SK-N-SH (cell line): ENCODE measurements at regions not wholly inside any gene's neighbourhood (a gene's known extent, or its start where the extent isn't known, plus 50 kb on each side); places are given as distances from the start of the nearest gene placed in this dataset.

Source experiments
- CTCF ChIA-PET: fragments of 300-600, 350-600 bp; formaldehyde crosslinking; extraction: SDS; loops from one replicate; lab custom pipeline; 2021; lab: Yijun Ruan, JAX
- POLR2A ChIA-PET: fragments of 350-600 bp; sonication (Branson Sonifier 250); formaldehyde crosslinking; extraction: SDS; loops from one replicate; lab custom pipeline; 2020; ENCODE audit warnings: antibody characterized with exemption, inconsistent platforms; lab: Yijun Ruan, JAX
- DNase-seq: peaks from one replicate; pipeline ENCODE4 v3.0.0; 2012
- H2AFZ ChIP-seq: fragments of 200-600 bp; sonication (generic); 2 replicates; pipeline ENCODE4 v1.8.1; 2016; ENCODE audit warnings: antibody characterized with exemption, mild to moderate bottlenecking, low read depth
- H3F3A ChIP-seq: fragments of 200-600 bp; sonication (generic); replicated peaks from 2 replicates; pipeline ENCODE3; 2016; ENCODE audit warnings: antibody characterized with exemption, mild to moderate bottlenecking; ENCODE audit not compliant: insufficient read depth
- H3K27ac ChIP-seq, 2 experiments: fragments of 200-500 bp in 1 of 2; fragments of 200-600 bp in 1 of 2; sonication (Bioruptor generic) in 1 of 2; sonication (generic), shearing (Covaris generic) in 1 of 2; 2 replicates each; pipeline versions ENCODE4 v1.5.1 to v1.6.1; 2014 to 2016; ENCODE audit warnings: low read depth in 2 of 2, inconsistent platforms in 1 of 2, low read length in 1 of 2, mild to moderate bottlenecking in 1 of 2, mixed read lengths in 1 of 2
- H3K27me3 ChIP-seq: fragments of 200-600 bp; sonication (generic), shearing (Covaris generic); 2 replicates; pipeline ENCODE4 v1.6.1; 2016; ENCODE audit warnings: mixed run types; ENCODE audit not compliant: insufficient read depth
- H3K36me3 ChIP-seq, 2 experiments: fragments of 200-500 bp in 1 of 2; fragments of 200-600 bp in 1 of 2; sonication (Bioruptor generic) in 1 of 2; sonication (generic) in 1 of 2; replicated peaks in 1 of 2; 2 replicates each; pipeline versions ENCODE3 to v1.5.1; 2014 to 2016; ENCODE audit warnings: low read length in 1 of 2, mild to moderate bottlenecking in 1 of 2; ENCODE audit not compliant: insufficient read depth in 2 of 2, control insufficient read depth in 1 of 2
- H3K4me1 ChIP-seq, 2 experiments: fragments of 200-500 bp in 1 of 2; fragments of 200-600 bp in 1 of 2; sonication (Bioruptor generic) in 1 of 2; sonication (generic), shearing (Covaris generic) in 1 of 2; 2 replicates each; pipeline versions ENCODE4 v1.5.1 to v1.6.1; 2014 to 2016; ENCODE audit warnings: low read depth in 1 of 2, low read length in 1 of 2, mixed run types in 1 of 2; ENCODE audit not compliant: insufficient read depth in 2 of 2, control insufficient read depth in 1 of 2
- H3K4me2 ChIP-seq: fragments of 200-600 bp; sonication (generic), shearing (Covaris generic); 2 replicates; pipeline ENCODE4 v1.6.1; 2017; ENCODE audit warnings: mixed run types
- H3K4me3 ChIP-seq, 2 experiments: fragments of 200-500 bp in 1 of 2; fragments of 200-600 bp in 1 of 2; sonication (Bioruptor generic) in 1 of 2; sonication (generic), shearing (Covaris generic) in 1 of 2; 2 replicates each; pipeline versions ENCODE4 v1.5.1 to v1.8.1; 2014 to 2016; ENCODE audit warnings: low read depth in 2 of 2, inconsistent platforms in 1 of 2, low read length in 1 of 2, mild to moderate bottlenecking in 1 of 2, mixed read lengths in 1 of 2, moderate library complexity in 1 of 2
- H3K79me2 ChIP-seq: fragments of 200-600 bp; sonication (generic); 2 replicates; pipeline ENCODE4 v1.8.1; 2017; ENCODE audit warnings: mild to moderate bottlenecking; ENCODE audit not compliant: insufficient read depth
- H3K9ac ChIP-seq: fragments of 200-600 bp; sonication (generic); 2 replicates; pipeline ENCODE4 v1.6.1; 2017; ENCODE audit warnings: mixed run types
- H3K9me2 ChIP-seq: fragments of 200-600 bp; sonication (generic); 2 replicates; pipeline ENCODE4 v1.6.1; 2017; ENCODE audit warnings: mixed run types
- H3K9me3 ChIP-seq: fragments of 200-600 bp; sonication (generic); 2 replicates; pipeline ENCODE4 v1.6.1; 2017; ENCODE audit warnings: mixed run types, mild to moderate bottlenecking, moderate library complexity
- H4K20me1 ChIP-seq: fragments of 200-600 bp; sonication (generic); 2 replicates; pipeline ENCODE4 v1.6.1; 2017; ENCODE audit warnings: mild to moderate bottlenecking, mixed run types; ENCODE audit not compliant: insufficient read depth
- CTCF ChIP-seq: fragments of 200-600 bp; sonication (generic); IDR thresholded peaks from 2 replicates; pipeline ENCODE4 v1.6.1; 2017; ENCODE audit warnings: antibody characterized with exemption, mild to moderate bottlenecking, moderate library complexity
- EP300 ChIP-seq, 2 experiments: IDR thresholded peaks; 2 replicates each; pipeline versions ENCODE4 v1.4.0 to v1.6.1; 2012; ENCODE audit warnings: borderline replicate concordance in 1 of 2, low read depth in 1 of 2, low read length in 1 of 2
- EZH2phosphoT487 ChIP-seq: fragments of 200-600 bp; sonication (generic); IDR thresholded peaks from 2 replicates; pipeline ENCODE4 v1.6.1; 2017; ENCODE audit warnings: low read depth, mixed run types, mild to moderate bottlenecking, antibody characterized with exemption, moderate library complexity, borderline replicate concordance
- GABPA ChIP-seq: IDR thresholded peaks from 2 replicates; pipeline ENCODE4 v1.4.0; 2012; ENCODE audit warnings: low read depth, mild to moderate bottlenecking
- GATA2 ChIP-seq: sonication (generic); formaldehyde crosslinking; IDR thresholded peaks from 2 replicates; pipeline ENCODE4 v1.5.0; 2020; ENCODE audit warnings: mild to moderate bottlenecking, missing genetic modification reagents
- MEF2A ChIP-seq: IDR thresholded peaks from 2 replicates; pipeline ENCODE4 v1.4.0; 2012; ENCODE audit warnings: low read depth, borderline replicate concordance
- MXI1 ChIP-seq: IDR thresholded peaks from 2 replicates; pipeline ENCODE4 v1.6.1; 2012; ENCODE audit warnings: mild to moderate bottlenecking, low read depth, low read length, improper control_type of control experiment
- NFIC ChIP-seq: IDR thresholded peaks from 2 replicates; pipeline ENCODE4 v1.4.0; 2012; ENCODE audit warnings: borderline replicate concordance
- POLR2AphosphoS5 ChIP-seq: IDR thresholded peaks from 2 replicates; pipeline ENCODE4 v1.6.1; 2012; ENCODE audit warnings: low read depth, low read length
- RAD21 ChIP-seq: IDR thresholded peaks from 2 replicates; pipeline ENCODE4 v1.6.1; 2012; ENCODE audit warnings: mild to moderate bottlenecking, low read length
- TEAD4 ChIP-seq: IDR thresholded peaks from 2 replicates; pipeline ENCODE4 v1.4.0; 2012; ENCODE audit warnings: mild to moderate bottlenecking, borderline replicate concordance; ENCODE audit not compliant: insufficient read depth
- WGBS: methylation state at CpG from one replicate; pipeline ENCODE4 v1.1.6; 2017; ENCODE audit warnings: low lambda C conversion rate; 5-methylcytosine and 5-hydroxymethylcytosine counted together
- TF ChIP-seq, protein P1 (sequence below): IDR thresholded peaks from 2 replicates; pipeline ENCODE4; 2012
- TF ChIP-seq, protein P2 (sequence below): IDR thresholded peaks from 2 replicates; pipeline ENCODE4 v1.4.0; 2012; ENCODE audit warnings: low read depth, borderline replicate concordance

DNA sequence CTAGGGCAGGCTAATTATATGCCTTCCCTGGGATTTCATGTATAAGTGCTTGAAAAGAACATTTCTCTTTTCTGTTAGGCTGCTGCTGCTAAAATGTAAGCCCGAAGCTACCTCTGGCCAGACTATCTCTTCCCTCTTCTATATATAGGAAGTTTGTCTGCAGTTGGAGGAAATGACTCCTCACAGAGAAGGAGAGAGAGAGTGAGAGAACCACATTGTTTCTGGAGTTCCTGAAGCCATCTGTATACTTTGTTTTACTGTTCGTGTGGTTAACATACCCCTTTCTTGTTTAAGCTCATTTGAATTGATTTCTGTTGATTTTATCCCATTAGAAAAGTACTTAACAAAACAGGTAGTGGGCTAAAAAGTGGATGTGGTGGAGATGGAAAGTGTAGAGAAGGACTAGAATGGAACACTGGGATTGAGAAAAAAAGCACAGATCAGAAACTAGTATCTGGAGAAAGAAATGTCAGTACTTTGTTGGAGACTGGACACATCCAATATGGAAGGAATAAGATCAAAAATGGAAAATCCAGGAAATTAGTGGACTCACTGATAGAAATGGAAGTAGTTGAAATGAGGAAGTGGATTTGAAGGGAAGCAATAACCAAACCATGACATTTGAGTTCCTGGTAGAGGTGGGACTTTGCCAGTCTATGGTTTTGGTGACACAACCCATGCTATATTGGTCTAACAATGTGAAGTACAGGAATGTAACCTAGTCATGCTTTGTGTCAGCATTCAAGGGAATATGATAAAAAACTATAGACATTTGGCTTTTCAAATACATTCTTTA lies 112.6 kb downstream of the TMA16 start:
- POLR2A ChIA-PET: no interaction called here
- no peak overlapping the region for H3K4me2 ChIP-seq

GRCh38 chr4:163609019-163609418 lies 114.5 kb downstream of the TMA16 start:
- CTCF ChIA-PET: no interaction called here
- H3F3A ChIP-seq: no peaks in the 10 kb centered on the region
- no peaks in the 10 kb centered on the region for H3K9me2 ChIP-seq
- no peak for DNase-seq
- POLR2A ChIA-PET: no interaction called here
- no peaks in the 10 kb centered on the region for H3K27me3 ChIP-seq
- H3K36me3 ChIP-seq: no peaks in the 10 kb centered on the region
- H3K4me2 ChIP-seq: no peak overlapping the region
- H3K27ac ChIP-seq: no peak overlapping the region
- TF ChIP-seq TEAD4 (no peak), MEF2A (no peak), RAD21 (no peak)
- whole genome bisulfite sequencing: 2% methylated on average over 2 of the region's 2 CpGs
- no peaks in the 10 kb centered on the region for H3K4me1 ChIP-seq
- no peaks in the 10 kb centered on the region for H3K79me2 ChIP-seq
- no peaks in the 10 kb centered on the region for H3K9me3 ChIP-seq
- H4K20me1 ChIP-seq: no peaks in the 10 kb centered on the region
- no peak overlapping the region for H2AFZ ChIP-seq
- H3K4me3 ChIP-seq: no peak overlapping the region
- H3K9ac ChIP-seq: no peak overlapping the region

More for the DNA sequence above, 112.6 kb downstream of the TMA16 start:
- no peaks in the 10 kb centered on the region for H3F3A ChIP-seq
- WGBS: 2% methylated on average over 2 of the region's 2 CpGs
- H2AFZ ChIP-seq: no peak overlapping the region
- no peak overlapping the region for H3K4me3 ChIP-seq
- no peak for DNase-seq
- H3K9me2 ChIP-seq: no peaks in the 10 kb centered on the region
- no peaks in the 10 kb centered on the region for H3K4me1 ChIP-seq
- TF ChIP-seq GABPA: no peak
- TF ChIP-seq RAD21: no peak
- TF ChIP-seq, protein P1, sequence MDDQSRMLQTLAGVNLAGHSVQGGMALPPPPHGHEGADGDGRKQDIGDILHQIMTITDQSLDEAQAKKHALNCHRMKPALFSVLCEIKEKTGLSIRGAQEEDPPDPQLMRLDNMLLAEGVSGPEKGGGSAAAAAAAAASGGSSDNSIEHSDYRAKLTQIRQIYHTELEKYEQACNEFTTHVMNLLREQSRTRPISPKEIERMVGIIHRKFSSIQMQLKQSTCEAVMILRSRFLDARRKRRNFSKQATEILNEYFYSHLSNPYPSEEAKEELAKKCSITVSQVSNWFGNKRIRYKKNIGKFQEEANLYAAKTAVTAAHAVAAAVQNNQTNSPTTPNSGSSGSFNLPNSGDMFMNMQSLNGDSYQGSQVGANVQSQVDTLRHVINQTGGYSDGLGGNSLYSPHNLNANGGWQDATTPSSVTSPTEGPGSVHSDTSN: no peak
- no peak for TF ChIP-seq TEAD4
- TF ChIP-seq, protein P2, sequence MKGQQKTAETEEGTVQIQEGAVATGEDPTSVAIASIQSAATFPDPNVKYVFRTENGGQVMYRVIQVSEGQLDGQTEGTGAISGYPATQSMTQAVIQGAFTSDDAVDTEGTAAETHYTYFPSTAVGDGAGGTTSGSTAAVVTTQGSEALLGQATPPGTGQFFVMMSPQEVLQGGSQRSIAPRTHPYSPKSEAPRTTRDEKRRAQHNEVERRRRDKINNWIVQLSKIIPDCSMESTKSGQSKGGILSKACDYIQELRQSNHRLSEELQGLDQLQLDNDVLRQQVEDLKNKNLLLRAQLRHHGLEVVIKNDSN: no peak
- TF ChIP-seq MXI1: no peak
- TF ChIP-seq GATA2: no peak
- no peak overlapping the region for H3K9ac ChIP-seq
- H3K36me3 ChIP-seq: no peaks in the 10 kb centered on the region
- H3K9me3 ChIP-seq: no peaks in the 10 kb centered on the region
- no peaks in the 10 kb centered on the region for H4K20me1 ChIP-seq
- no peaks in the 10 kb centered on the region for H3K27me3 ChIP-seq
- CTCF ChIA-PET: no interaction called here
- H3K27ac ChIP-seq: no peak overlapping the region
- no peaks in the 10 kb centered on the region for H3K79me2 ChIP-seq

DNA sequence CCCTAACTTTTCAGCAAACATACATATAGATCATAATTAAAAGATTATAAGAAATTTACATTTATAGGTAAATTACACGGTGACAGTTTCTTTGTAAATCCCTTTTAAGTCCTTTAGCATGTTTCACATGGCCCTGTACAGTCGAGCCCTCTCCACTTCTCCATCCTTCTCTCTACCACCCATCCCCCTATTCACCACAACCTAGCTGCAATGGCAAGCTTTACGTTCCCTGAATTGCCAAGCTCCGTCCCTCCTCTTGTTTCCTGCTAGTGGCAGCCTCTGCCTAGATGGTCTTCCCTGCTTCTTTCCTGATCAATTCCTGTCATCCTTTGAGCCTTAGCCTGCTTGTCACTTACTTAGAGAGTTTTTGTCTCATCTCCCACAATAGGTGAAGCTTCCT lies 116.2 kb downstream of the TMA16 start:
- Histone ChIP-seq H3K9me3 (no peaks in the 10 kb centered on the region), H3K4me3 (no peak overlapping the region), H4K20me1 (no peaks in the 10 kb centered on the region), H3F3A (no peaks in the 10 kb centered on the region), H3K36me3 (no peaks in the 10 kb centered on the region), H3K4me1 (no peaks in the 10 kb centered on the region), H3K9ac (no peak overlapping the region), H3K27me3 (no peaks in the 10 kb centered on the region), H3K4me2 (no peak overlapping the region), H3K27ac (no peak overlapping the region), H2AFZ (no peak overlapping the region), H3K9me2 (no peaks in the 10 kb centered on the region), H3K79me2 (no peaks in the 10 kb centered on the region)
- no peak for DNase-seq
- WGBS: 0% methylated on average over 4 of the region's 4 CpGs
- POLR2A ChIA-PET: no interaction called here
- CTCF ChIA-PET: no interaction called here
- TF ChIP-seq TEAD4: no peak
- TF ChIP-seq, protein P1: no peak
- no peak for TF ChIP-seq EP300 (IDR thresholded peaks at IDR 0.05; ENCODE audit: borderline replicate concordance in 1 of 2, low read depth in 1 of 2, low read length in 1 of 2)
- no peak for TF ChIP-seq POLR2AphosphoS5
- TF ChIP-seq RAD21: no peak
- TF ChIP-seq EZH2phosphoT487: no peak
- TF ChIP-seq CTCF: no peak
- TF ChIP-seq NFIC: no peak
